SK-N-DZ (cell line): ENCODE measurements at regions not wholly inside any gene's neighbourhood (a gene's known extent, or its start where the extent isn't known, plus 50 kb on each side); places are given as distances from the start of the nearest gene placed in this dataset.
"Not testable (repeated sequence)": the region's sequence is repeated elsewhere in the genome, so short reads cannot be mapped to it uniquely, and the experiment has no call there.

Source experiments
- DNase-seq: peaks from one replicate; pipeline ENCODE4 v3.0.0-alpha.2; 2015; ENCODE audit warnings: low spot score

DNA sequence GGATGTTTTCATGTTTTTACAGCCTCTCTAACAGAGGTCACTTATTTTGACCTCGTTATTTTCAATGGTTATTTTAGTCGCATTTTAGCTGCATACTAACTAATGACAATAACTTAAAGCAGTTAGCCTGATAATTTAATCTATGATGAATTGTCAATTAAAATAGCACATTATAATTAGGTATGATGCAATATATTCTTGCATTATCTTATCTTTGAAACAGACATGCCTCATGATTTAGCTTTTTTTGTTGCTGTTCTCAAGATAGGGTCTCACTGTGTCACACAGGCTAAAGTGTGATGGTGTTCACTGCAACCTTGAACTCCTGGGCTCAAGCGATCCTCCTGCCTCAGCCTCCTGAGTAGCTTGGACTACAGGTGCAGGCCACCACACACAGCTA lies 126.4 kb downstream of the KBTBD2 start:
- DNase-seq: no peak

DNA sequence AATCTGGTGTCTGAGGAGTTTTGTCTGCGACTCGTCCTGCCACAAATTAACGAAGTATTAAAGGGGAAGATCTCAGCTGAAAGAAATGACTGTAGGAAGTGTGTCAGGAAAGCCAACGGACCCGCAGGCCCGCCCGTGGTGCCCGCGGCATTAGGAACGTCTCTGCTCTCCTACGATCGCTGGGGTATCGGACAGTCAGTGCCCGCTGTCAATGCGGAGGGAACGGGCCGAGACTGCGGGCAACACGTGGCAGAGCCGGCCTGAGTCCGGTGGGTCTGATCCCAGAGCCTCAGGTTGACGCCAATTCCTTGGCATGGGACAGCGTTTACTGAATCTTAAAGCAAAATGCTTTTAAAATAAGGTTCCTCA lies 128.7 kb downstream of the KBTBD2 start:
- no peak for DNase-seq

DNA sequence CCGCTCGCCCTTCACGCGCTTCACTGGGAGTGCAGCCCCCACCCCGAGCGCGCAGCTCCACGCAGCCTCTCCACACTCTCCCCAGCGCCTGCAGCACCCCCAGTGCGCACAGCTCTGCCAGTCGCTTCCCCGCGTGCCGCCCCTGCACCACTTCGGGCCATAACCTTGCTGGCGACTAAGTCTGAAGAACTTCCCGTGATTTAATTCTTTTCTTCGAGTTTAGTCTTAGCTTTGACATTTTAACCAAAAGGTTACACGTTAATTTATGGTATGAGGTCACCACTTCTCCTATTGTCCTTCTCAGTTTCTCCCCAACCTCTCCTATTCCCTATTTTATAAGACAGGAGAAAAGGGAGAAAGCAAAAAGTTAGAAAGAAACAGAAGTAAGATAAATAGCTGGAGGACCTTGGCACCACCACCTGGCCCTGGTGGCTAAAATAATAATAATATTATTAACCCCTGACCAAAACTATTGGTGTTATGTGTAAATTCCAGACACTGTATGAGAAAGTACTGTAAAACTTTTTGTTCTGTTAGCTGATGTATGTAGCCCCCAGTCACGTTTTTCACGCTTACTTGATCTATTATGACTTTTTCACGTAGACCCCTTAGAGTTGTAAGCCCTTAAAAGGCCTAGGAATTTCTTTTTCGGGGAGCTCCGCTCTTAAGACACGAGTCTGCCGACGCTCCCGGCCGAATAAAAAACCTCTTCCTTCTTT lies 129.2 kb downstream of the KBTBD2 start:
- DNase-seq: not testable (repeated sequence)

DNA sequence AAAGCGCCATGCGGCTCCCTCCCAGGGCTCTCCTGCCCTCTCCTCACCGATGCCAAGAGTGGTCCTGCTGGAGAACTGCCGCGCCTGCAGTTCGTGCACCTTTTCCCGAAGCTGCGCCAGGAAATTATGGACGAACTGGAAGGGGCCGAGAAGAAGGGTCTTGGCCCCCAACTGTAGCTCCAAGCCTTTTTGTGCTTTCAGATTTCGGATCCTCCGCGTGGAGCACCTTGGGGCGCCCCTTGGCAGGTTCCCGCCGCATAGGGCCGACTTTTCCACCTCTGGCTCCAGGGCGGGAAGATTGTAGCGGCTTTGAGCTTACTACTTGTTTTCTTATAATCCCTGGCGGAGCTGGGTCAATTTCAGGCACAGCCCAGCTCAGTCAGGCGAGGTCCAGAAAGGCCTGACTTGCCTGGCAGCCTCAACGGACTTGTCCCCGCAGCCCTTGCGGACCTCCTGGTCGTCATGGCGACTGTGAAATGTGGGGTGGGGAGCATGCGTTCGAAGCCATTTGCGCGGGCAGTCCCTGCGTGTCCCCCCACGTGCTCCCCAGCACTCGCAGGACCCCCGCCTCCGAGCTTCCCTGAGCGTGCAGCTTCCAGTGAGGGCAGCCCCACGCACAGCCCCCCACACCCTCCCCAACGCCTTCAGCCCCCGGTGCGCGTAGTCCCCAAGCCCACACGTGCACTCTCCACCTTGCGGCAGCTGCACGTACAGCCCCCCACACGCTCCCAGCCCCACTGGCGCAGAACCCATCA lies 129.9 kb downstream of the KBTBD2 start:
- no peak for DNase-seq

DNA sequence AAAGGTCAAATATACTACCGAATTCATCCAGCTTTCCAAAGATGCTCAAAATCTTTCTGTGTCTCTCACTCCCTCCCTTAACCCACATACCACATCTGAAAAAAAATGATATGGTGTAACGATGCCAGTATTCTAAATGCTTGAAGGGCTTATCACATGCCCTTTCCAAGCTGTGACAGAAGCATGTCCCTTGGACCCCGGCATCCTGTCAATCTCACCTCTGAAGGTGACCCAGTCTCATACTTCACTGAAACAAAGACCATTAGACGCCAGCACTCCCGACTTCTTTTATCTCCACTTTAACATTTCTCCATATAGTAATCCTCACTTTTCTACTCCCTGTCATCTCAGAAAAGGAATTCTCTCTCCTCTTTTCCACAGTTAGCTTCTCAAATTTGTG lies 130.8 kb downstream of the KBTBD2 start:
- DNase-seq: not testable (repeated sequence)

DNA sequence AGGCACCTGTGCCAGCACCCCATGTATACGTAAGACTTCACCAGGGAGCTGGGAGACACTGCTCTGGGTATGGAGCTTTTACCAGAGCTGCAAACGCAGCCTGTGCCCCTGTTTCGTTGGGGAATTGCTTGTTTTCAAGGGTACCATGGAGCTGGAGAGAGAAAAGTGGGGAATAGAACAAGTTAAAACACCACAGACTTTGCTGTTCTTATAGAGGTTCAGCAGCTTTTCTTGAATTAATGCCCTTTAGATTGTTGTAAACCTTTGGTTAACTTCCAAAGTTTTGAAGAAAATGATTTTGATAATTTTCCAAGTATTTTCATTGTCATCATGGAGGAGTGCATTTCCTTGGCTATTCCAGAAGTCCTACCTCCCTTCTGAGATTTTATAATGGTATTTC lies 131.7 kb downstream of the KBTBD2 start:
- not testable (repeated sequence) for DNase-seq

DNA sequence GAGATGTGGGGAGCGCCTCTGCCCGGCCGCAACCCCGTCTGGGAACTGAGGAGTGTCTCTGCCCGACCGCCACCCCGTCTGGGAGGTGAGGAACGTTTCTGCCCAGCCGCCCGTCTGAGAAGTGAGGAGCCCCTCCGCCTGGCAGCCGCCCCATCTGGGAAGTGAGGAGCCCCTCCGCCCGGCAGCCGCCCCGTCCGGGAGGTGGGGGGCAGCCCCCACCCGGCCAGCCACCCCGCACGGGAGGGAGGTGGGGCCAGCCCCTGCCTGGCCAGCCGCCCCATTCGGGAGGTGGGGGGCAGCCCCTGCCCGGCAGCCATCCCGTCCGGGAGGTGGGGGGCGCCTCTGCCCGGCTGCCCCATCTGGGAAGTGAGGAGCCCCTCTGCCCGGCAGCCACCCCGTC lies 137.7 kb downstream of the KBTBD2 start:
- DNase-seq: not testable (repeated sequence)

DNA sequence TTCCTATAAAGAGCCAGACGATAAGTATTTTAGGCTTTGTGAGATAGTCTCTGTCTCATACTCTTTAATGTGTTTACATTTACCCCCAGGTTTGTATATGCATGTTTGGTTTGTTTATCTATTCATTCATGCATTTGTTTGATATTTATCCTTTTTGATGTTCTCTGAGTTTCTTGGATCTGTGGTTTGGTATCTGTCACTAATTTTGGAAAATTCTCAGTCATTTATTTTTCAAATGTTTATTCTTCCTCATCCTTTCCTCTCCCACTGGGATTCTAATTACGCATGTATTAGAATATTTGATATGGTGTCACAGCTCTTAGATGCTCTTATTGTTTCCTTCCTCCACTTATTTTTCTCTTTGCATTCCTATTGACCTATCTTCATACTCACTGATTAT lies 143.2 kb downstream of the KBTBD2 start:
- not testable (repeated sequence) for DNase-seq

DNA sequence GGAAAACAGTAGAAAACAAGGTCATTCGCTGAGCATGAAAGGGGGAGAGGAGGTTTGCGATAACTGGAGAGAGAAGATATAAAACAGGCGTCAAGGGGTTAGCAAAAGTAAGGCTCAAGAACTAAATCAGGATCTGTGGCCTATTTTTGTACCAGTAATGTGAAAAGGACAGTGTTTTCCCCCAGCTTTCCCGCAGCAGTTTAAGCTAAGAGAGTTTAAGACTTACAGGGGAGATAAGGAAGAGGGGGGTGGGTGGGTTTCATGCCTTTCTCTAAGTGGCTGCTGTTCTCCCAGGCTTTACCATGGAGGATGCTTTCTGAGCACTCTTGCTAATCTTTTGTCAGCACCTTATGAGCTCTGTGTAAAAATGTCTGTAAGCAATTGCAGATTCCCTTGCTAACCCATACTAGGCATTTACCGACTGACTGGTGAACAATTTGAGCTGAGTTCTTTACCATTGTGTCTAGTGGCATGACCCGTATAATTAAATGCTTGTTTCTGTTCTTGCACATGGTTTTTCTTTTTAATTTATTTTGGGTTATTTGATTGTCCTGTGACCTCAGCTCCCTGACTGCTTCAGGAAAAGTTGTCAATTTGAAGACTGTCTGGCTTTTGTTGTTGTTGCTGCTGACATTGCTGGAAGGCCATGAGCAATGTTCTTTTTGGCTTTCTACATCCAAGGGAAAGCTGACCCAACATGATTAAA lies 144.0 kb downstream of the KBTBD2 start:
- peak; percentile 50 for DNase-seq

DNA sequence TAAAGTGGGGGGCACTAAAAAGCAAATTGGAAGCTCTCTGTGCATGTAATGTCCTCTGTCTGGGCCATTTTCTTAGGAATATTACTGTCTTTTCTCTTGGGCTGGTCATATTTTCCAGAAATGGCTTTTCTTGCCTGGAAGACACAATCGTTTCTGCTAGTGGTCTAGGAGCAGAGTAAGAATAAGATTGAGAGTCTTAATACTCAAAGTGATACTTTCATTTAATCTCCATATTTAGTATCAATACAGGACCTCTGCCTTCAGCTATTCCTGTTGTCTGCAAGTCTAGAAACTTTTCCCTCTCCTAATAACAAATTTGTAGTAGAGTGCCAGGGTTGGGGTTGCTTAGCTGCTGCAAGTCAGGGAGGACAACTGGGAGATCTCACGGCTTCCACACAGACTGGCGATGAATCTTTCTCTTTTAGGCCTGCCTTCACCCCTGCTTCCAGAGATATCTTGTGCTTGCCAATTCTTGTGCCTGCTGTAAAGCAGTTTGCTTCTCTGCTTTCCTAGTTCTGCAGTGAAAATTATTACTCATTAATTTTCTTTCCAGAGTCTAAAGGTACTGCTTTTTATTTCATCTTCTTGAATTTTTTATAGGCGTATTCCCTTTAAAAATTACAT lies 149.6 kb downstream of the KBTBD2 start:
- DNase-seq: not testable (repeated sequence)

DNA sequence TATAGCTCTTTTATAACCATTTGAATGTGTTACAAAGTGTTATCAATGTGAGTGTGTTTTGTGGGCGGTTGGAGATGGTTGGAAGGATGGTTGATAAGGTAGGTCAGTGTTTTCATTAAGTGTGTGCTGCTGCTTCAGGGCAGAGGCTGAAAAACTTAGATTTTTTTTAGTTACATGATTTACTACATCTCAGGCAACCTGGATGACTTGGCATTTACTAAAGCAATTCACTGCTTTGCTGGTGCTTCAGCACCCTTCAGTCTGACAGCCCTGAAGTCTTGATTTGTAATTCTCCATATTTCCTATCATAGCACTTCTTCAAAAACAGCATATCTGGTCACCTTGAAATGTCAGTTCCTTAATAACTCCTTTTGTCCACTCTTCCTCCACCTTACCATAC lies 151.8 kb downstream of the KBTBD2 start:
- not testable (repeated sequence) for DNase-seq

DNA sequence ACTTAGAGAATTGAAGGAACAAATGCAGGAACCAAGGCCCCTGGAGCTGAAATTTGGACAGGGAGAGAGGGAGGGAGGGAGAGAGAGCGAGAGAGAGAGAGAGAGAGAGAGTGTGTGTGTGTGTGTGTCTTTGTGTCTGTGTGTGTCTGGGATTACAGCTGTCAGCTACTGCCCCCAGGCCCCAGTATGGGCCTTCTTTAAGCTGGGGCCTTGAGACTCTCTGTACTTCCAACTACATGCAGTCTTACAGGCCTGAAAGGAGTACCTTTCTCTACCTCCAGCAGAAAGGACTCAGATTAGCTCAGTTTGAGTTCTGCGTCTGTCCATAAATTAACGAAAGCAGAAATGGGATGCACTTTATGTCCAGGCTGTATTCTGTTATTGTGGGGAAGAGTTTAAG lies 153.2 kb downstream of the KBTBD2 start:
- not testable (repeated sequence) for DNase-seq

DNA sequence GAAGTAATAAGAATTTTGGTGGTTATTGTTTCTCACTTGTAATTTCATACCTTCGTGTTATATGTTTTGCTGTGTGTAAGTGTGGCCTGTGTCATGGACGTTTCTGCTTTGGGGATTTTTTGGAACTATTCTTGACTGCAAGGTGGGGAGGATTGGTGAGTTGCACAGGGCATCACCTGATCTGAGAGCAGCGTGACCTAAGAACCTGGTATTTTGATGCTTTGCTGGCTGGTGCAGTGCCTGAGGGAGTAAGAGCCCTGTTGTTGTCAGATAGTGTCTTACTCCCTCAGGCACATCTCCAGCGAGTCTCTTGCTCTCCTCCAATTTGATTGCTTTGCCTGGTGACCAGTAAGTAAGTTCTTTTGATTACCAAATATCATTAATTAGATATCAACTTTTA lies 158.8 kb downstream of the KBTBD2 start:
- not testable (repeated sequence) for DNase-seq

DNA sequence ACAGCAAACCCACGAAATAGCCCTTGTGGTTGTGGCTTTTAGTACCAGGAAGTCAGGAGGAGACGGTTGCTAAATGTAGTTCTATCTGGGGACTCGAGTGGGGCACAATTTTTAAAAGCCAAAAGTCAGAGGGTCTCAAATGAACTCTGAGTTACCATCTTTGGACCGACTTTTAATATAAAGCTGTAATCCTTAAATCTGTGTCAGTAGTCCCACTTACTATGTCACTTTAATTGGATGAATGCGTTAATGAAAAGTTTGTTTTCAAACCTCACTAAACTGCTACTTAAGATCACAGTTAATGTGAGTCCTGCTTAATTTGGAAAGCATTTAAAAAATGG lies 162.3 kb downstream of the KBTBD2 start:
- DNase-seq: peak; percentile 4

DNA sequence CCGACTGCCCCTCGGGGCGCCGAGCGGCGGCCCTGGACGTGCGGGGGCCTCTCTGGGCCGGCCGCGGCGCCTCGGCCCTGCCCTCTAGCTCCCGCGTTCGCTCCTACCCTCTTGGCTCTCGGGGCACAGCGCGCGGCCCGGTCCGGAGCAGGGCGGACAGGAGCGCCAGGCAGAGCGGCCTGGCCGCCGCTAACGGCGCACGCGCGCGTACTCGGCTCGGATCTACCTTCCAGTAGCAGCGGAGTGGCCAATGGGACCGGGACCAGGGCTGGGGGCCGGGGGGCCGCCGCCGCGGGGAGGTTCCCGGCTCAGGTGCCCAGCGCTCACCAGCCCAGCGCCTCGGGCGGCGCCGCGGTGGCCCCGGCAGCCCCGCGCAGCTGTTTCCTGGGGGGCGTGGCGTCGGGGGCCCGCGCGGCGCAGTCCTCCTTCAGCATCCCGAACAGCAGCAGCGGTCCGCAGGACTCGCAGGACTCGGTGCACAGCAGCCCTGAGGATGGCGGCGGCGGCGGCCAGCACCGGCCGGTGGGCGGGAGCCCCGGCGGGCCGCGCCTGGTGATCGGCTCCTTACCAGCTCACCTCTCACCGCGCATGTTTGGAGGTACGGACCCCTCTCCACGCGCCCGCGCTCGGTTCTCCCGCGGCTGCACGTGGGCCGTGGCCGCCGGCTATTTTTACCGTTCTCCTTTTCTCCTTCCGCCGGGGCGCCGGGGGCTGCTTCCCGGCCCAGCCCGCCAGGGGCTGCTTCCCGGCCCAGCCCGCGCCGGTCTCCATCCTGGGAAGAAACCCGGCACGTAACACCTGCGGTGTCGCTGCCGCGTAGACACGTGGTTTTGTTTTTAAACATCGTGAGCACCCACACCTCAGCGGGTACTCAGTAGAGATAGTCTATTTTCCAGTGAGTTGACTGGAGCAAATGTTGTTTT lies 162.9 kb downstream of the KBTBD2 start:
- peak; percentile 75 for DNase-seq

DNA sequence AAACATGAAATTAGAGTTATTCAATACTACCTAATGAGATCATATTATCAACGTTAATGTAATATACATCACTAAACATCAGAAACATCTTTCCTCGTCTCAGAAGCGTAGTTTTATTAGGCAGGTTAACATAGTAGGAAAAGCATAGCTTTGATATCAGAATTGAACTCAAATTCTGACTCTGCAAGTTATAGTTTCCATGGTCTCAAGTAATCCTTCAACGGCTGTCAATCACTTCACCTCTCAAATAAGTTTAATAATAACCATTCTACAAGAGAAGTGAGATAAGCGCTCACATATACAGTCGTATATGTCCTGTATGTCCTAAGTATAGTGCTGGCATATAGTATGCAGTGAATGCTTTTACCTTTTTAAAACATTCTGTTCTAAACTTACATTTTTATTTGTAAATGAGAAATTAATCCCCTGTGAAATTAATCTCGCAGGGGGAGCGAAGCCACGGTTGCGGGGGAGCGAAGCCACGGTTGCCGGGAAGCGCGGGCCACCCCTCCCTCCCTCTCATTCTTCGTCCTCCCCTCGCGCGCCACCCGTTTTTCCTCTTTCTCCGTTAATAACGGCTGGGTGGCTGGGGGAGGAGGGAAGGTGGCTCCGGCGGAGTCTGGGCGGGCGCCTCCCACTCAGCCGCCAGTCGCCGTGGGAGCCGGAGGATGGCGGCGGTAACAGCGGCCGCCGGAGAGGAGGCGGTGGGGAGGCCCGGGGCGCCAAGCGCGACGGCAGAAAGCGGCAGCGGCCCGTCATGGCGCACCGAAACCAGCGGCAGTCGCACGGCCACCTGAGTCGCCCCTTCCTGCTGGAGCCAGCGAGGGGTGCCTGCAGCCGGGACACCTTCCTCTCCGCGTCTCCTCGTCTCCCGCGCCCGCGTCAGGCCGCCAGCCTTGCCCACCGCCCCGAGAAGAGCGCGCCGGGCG lies 163.8 kb downstream of the KBTBD2 start:
- peak; percentile 56 for DNase-seq

DNA sequence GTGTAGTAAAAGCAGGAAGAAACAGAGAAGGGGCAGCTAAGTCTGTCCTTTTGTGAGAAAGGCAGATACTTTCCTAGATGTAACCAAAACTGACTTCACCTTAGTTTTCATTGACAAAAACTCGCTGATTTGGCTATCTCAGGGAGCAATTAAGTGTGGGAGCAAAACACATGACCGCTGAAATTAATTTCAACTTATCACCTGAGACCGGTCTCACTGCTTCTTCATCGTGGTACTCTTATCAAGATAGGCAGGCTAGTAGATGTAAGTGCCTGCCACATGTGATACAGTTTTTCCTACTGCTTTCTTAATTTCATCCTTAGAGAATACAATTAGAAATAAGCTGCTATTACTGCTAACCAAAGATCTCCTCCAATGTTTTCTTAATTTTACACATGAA lies 168.7 kb downstream of the KBTBD2 start:
- not testable (repeated sequence) for DNase-seq

DNA sequence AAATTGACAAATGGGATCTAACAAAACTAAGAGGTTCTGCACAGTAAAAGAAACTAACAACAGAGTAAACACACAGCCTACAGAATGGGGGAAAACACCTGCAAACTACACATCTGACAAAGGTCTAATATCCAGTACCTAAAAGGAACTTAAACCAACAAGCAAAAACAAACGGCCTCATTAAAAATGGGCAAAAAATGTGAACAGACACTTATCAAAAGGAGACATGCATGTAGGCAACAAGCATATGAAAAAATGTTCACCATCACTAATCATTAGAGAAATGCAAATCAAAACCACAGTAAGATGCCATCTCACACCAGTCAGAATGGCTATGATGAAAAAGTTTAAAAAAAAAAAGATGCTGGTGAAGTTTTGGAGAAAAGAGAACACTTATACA lies 197.4 kb downstream of the KBTBD2 start:
- DNase-seq: no peak

DNA sequence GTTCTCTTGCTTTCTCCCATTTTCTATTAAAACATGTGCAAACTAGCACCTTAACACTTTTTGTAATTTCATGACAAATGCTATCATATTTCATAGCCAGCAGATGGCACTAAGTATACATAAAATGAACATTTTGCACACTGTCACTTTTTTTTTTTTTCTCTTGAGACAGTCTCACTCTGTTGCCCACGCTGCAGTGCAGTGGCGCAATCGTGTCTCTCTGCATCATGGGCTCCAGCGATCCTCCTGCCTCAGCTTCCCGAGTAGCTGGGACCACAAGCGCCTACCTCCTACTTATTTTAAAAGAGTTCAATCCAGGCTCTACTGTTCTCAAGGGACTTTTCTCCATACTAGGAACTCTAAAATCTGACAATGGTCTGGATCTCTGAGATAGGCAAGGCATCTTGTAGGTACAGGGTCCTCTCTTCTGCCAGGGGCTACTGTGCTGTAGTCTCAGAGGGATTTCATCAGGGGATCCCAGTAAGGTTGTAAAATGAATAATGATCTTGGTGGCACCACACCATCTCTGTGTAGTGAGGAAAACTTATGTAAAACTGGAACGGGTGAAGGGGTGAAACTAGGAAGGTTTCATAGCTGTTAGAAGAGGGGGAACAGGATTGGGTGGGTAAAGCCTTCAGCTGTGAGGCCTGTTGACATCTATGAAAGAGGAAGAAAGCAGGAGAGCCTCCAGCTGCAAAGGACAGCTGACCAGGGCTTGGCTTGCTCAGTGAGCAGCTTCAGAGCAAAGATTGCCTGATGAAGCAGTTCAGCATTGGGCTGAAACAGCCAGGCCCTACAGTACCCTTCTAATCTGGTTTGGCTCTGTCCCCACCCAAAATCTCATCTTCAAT lies 196.9 kb downstream of the AVL9 start:
- peak; percentile 41 for DNase-seq
